ENCODE measurements at regions not wholly inside any gene's neighbourhood (a gene's known extent, or its start where the extent isn't known, plus 50 kb on each side); places are given as distances from the start of the nearest gene placed in this dataset.

- TF ChIP-seq, protein P1, sequence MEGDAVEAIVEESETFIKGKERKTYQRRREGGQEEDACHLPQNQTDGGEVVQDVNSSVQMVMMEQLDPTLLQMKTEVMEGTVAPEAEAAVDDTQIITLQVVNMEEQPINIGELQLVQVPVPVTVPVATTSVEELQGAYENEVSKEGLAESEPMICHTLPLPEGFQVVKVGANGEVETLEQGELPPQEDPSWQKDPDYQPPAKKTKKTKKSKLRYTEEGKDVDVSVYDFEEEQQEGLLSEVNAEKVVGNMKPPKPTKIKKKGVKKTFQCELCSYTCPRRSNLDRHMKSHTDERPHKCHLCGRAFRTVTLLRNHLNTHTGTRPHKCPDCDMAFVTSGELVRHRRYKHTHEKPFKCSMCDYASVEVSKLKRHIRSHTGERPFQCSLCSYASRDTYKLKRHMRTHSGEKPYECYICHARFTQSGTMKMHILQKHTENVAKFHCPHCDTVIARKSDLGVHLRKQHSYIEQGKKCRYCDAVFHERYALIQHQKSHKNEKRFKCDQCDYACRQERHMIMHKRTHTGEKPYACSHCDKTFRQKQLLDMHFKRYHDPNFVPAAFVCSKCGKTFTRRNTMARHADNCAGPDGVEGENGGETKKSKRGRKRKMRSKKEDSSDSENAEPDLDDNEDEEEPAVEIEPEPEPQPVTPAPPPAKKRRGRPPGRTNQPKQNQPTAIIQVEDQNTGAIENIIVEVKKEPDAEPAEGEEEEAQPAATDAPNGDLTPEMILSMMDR (IDR thresholded peaks at IDR 0.05; ENCODE audit: poor library complexity), result no peak
- no peak for TF ChIP-seq EZH2phosphoT487 (IDR thresholded peaks at IDR 0.05; ENCODE audit: low read depth, severe bottlenecking, unreplicated experiment)
These were observed 73.1 kb downstream of the MAGEB17 start for GRCh38 chrX:16240231-16240905.
